HEK293 (cell line): ENCODE measurements at regions not wholly inside any gene's neighbourhood (a gene's known extent, or its start where the extent isn't known, plus 50 kb on each side); places are given as distances from the start of the nearest gene placed in this dataset.

Source experiments
- CTCF ChIA-PET: fragments of 350-600 bp; formaldehyde crosslinking; extraction: SDS; loops from one replicate; lab custom pipeline; 2021; ENCODE audit warnings: antibody characterized with exemption; lab: Yijun Ruan, JAX
- POLR2A ChIA-PET: fragments of 300-600 bp; formaldehyde crosslinking; extraction: SDS; loops from one replicate; lab custom pipeline; 2020; ENCODE audit warnings: antibody characterized with exemption, inconsistent platforms; lab: Yijun Ruan, JAX
- H3K27ac ChIP-seq: fragments of 200-500 bp; sonication (Bioruptor generic); 2 replicates; pipeline ENCODE4 v1.5.1; 2014; ENCODE audit warnings: low read depth, low read length, control low read depth, inconsistent platforms; ENCODE audit errors: extremely low read depth
- H3K36me3 ChIP-seq, 2 experiments: fragments of 200-500 bp in 1 of 2; sonication (Bioruptor generic) in 1 of 2; 1 replicate in 1 of 2; 2 replicates in 1 of 2; pipeline ENCODE4 v1.5.1; 2014 to 2017; ENCODE audit warnings: inconsistent platforms in 2 of 2, low read length in 2 of 2; ENCODE audit not compliant: control insufficient read depth in 2 of 2, insufficient read depth in 1 of 2
- H3K4me1 ChIP-seq: fragments of 200-500 bp; sonication (Bioruptor generic); 2 replicates; pipeline ENCODE4 v1.5.1; 2014; ENCODE audit warnings: mild to moderate bottlenecking, low read length, inconsistent platforms; ENCODE audit not compliant: control insufficient read depth, insufficient read depth
- H3K4me3 ChIP-seq: 2 replicates; pipeline ENCODE4 v1.5.1; 2011; ENCODE audit warnings: low read depth, mild to moderate bottlenecking, control low read depth, low read length, moderate library complexity
- H3K9me3 ChIP-seq: fragments of 200-500 bp; sonication (Bioruptor generic); 2 replicates; pipeline ENCODE4 v1.5.1; 2014; ENCODE audit warnings: low read depth, low read length, inconsistent platforms; ENCODE audit not compliant: control insufficient read depth, insufficient read depth
- MYNN ChIP-seq: fragments of 450-650 bp; formaldehyde crosslinking; IDR thresholded peaks from 2 replicates; pipeline ENCODE4 v1.5.1; 2016; ENCODE audit warnings: missing biosample characterization, missing genetic modification characterization, borderline replicate concordance
- PATZ1 ChIP-seq: fragments of 450-650 bp; formaldehyde crosslinking; IDR thresholded peaks from 2 replicates; pipeline ENCODE4 v1.5.1; 2016; ENCODE audit warnings: missing biosample characterization, missing genetic modification characterization
- SP7 ChIP-seq: fragments of 450-650 bp; formaldehyde crosslinking; IDR thresholded peaks from 2 replicates; pipeline ENCODE4 v1.5.1; 2016; ENCODE audit warnings: missing biosample characterization, missing genetic modification characterization
- TSHZ1 ChIP-seq: fragments of 450-650 bp; formaldehyde crosslinking; IDR thresholded peaks from 2 replicates; pipeline ENCODE4 v1.5.1; 2016; ENCODE audit warnings: missing biosample characterization, missing genetic modification characterization, borderline replicate concordance
- YY1 ChIP-seq: fragments of 450-650 bp; formaldehyde crosslinking; IDR thresholded peaks from 2 replicates; pipeline ENCODE4 v1.5.1; 2018; ENCODE audit warnings: missing biosample characterization, missing genetic modification characterization
- ZBTB7A ChIP-seq: fragments of 450-650 bp; formaldehyde crosslinking; IDR thresholded peaks from 2 replicates; pipeline ENCODE4 v1.5.1; 2016; ENCODE audit warnings: low read depth, missing biosample characterization, missing genetic modification characterization
- ZNF140 ChIP-seq: fragments of 450-650 bp; formaldehyde crosslinking; IDR thresholded peaks from 2 replicates; pipeline ENCODE4 v1.5.1; 2016; ENCODE audit warnings: missing biosample characterization, missing genetic modification characterization
- ZNF146 ChIP-seq: fragments of 450-650 bp; formaldehyde crosslinking; IDR thresholded peaks from 2 replicates; pipeline ENCODE4 v1.5.1; 2016; ENCODE audit warnings: missing biosample characterization, missing genetic modification characterization
- ZNF155 ChIP-seq: fragments of 450-650 bp; formaldehyde crosslinking; IDR thresholded peaks from 2 replicates; pipeline ENCODE4 v1.5.1; 2016; ENCODE audit warnings: missing biosample characterization, missing genetic modification characterization
- ZNF394 ChIP-seq: fragments of 450-650 bp; formaldehyde crosslinking; IDR thresholded peaks from 2 replicates; pipeline ENCODE4 v1.5.1; 2016; ENCODE audit warnings: missing biosample characterization, missing genetic modification characterization, mild to moderate bottlenecking, moderate library complexity, borderline replicate concordance
- ZNF48 ChIP-seq: fragments of 450-650 bp; formaldehyde crosslinking; IDR thresholded peaks from 2 replicates; pipeline ENCODE4 v1.5.1; 2016; ENCODE audit warnings: missing biosample characterization, missing genetic modification characterization
- ZNF488 ChIP-seq: fragments of 450-650 bp; formaldehyde crosslinking; IDR thresholded peaks from 2 replicates; pipeline ENCODE4 v1.5.1; 2016; ENCODE audit warnings: missing biosample characterization, missing genetic modification characterization
- ZNF580 ChIP-seq: fragments of 450-650 bp; formaldehyde crosslinking; IDR thresholded peaks from 2 replicates; pipeline ENCODE4 v1.5.1; 2016; ENCODE audit warnings: missing biosample characterization, missing genetic modification characterization
- ZNF664 ChIP-seq: fragments of 450-650 bp; formaldehyde crosslinking; IDR thresholded peaks from 2 replicates; pipeline ENCODE4 v1.5.1; 2016; ENCODE audit warnings: missing biosample characterization, missing genetic modification characterization
- ZNF837 ChIP-seq: fragments of 450-650 bp; formaldehyde crosslinking; IDR thresholded peaks from 2 replicates; pipeline ENCODE4 v1.5.1; 2016; ENCODE audit warnings: missing biosample characterization, missing genetic modification characterization
- ZSCAN18 ChIP-seq: fragments of 450-650 bp; formaldehyde crosslinking; IDR thresholded peaks from 2 replicates; pipeline ENCODE4 v1.5.1; 2016; ENCODE audit warnings: missing biosample characterization, missing genetic modification characterization
- ZSCAN23 ChIP-seq: fragments of 450-650 bp; formaldehyde crosslinking; IDR thresholded peaks from 2 replicates; pipeline ENCODE4 v1.5.1; 2016; ENCODE audit warnings: missing biosample characterization, missing genetic modification characterization
- TF ChIP-seq, protein P1 (sequence below): sonication (generic); formaldehyde crosslinking; IDR thresholded peaks from 2 replicates; pipeline ENCODE4 v1.8.1; 2022; ENCODE audit warnings: mild to moderate bottlenecking, moderate library complexity, missing genetic modification reagents

DNA sequence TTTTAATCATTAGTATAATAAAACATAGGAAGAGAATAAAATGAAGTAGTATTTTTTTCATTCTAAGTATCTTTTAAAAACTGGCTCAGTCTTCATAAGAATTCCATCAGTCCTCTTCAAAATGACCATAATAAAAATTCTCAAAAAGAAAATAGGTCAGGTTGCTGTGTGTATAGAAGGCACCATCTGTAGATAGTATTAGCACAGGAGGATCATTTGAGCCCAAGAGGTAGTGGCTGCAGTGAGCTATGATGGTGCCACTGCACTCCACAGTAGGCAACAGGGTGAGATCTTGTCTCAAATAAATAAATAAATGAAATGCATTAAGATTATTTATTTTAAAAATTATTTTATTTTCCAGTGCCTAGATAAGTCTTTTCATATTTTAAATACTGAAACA is 475.8 kb downstream of the ZNF804A start:
- no peak overlapping the region for H3K27ac ChIP-seq
- ChIA-PET POLR2A (no interaction called here), CTCF (no interaction called here)
- no peaks in the 10 kb centered on the region for H3K36me3 ChIP-seq
- no peak overlapping the region for H3K4me3 ChIP-seq
- no peaks in the 10 kb centered on the region for H3K9me3 ChIP-seq
- H3K4me1 ChIP-seq = no peaks in the 10 kb centered on the region
- TF ChIP-seq ZNF580 (no peak), TSHZ1 (tag by site-specific recombination) (no peak), ZNF140 (tag by site-specific recombination) (no peak), YY1 (tag by site-specific recombination) (no peak), ZNF394 (tag by site-specific recombination) (no peak), ZBTB7A (no peak), ZNF837 (tag by site-specific recombination) (no peak), PATZ1 (tag by site-specific recombination) (no peak), ZNF146 (tag by site-specific recombination) (no peak), ZSCAN23 (tag by site-specific recombination) (no peak), ZNF664 (tag by site-specific recombination) (no peak), SP7 (tag by site-specific recombination) (no peak), ZSCAN18 (no peak), ZNF488 (tag by site-specific recombination) (no peak), ZNF155 (no peak), ZNF48 (no peak), MYNN (tag by site-specific recombination) (no peak)
- TF ChIP-seq, protein P1, sequence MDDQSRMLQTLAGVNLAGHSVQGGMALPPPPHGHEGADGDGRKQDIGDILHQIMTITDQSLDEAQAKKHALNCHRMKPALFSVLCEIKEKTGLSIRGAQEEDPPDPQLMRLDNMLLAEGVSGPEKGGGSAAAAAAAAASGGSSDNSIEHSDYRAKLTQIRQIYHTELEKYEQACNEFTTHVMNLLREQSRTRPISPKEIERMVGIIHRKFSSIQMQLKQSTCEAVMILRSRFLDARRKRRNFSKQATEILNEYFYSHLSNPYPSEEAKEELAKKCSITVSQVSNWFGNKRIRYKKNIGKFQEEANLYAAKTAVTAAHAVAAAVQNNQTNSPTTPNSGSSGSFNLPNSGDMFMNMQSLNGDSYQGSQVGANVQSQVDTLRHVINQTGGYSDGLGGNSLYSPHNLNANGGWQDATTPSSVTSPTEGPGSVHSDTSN (CRISPR knock-in tag) = no peak
